B cell (primary cell): ENCODE measurements at regions not wholly inside any gene's neighbourhood (a gene's known extent, or its start where the extent isn't known, plus 50 kb on each side); places are given as distances from the start of the nearest gene placed in this dataset.

Experiments
- CTCF ChIP-seq: fragments of 200-600 bp; IDR thresholded peaks from one replicate; pipeline ENCODE4 v1.8.0; 2022; ENCODE audit warnings: antibody characterized with exemption, mild to moderate bottlenecking
- EZH2 ChIP-seq: IDR thresholded peaks from 2 replicates; pipeline ENCODE4 v1.6.1; 2012; ENCODE audit warnings: borderline replicate concordance, low read depth, mild to moderate bottlenecking, moderate library complexity, low read length; ENCODE audit not compliant: insufficient read depth, poor library complexity, severe bottlenecking

DNA sequence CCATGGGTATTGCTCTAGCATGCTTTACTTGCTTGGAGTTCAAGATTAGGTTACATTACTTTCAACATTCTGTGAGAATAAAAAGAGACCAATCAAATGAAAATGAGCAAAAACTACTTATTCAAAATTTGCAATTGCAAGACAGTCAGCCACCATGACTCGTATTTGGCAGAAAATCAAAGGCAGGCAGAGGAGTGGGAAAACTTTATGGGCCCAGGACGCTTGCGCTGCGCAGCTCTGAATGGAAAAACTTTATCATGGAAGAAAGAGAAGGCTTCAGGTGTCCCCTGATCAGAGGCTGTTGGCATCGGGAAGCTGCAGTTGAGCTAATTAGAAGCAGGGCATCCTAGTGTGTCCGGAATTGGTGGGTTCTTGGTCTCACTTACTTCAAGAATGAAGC is 250.6 kb downstream of the USP46 start:
- TF ChIP-seq CTCF = no peak
- TF ChIP-seq EZH2 = no peak
